Effector CD8-positive, alpha-beta T cell (primary cell): ENCODE measurements at regions not wholly inside any gene's neighbourhood (a gene's known extent, or its start where the extent isn't known, plus 50 kb on each side); places are given as distances from the start of the nearest gene placed in this dataset.
A peak's percentile ranks its signal among the peaks of the same experiment; 100 is the strongest.

ENCODE experiments used
- DNase-seq: peaks from one replicate; lab custom pipeline; 2025; lab: John Stamatoyannopoulos, UW

DNA sequence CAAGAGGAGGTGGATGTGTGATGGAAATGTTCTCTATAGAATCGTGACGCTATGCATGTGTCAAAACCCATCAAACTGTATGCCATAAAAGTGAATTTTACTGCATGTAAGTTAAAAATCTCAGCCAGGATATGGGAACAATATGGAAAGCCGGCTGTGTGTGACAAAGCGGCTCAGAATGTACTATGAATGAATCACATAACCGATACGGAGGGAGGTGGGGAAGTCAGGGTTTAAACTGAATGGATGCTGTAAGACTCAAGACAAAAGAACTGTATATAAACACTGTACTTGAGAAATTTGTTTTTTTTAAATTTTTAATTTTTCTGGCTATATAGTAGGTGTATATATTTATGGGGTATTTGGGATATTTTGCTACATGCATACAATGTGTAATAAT is 111.6 kb upstream of the PDE4B start:
- no peak for DNase-seq

DNA sequence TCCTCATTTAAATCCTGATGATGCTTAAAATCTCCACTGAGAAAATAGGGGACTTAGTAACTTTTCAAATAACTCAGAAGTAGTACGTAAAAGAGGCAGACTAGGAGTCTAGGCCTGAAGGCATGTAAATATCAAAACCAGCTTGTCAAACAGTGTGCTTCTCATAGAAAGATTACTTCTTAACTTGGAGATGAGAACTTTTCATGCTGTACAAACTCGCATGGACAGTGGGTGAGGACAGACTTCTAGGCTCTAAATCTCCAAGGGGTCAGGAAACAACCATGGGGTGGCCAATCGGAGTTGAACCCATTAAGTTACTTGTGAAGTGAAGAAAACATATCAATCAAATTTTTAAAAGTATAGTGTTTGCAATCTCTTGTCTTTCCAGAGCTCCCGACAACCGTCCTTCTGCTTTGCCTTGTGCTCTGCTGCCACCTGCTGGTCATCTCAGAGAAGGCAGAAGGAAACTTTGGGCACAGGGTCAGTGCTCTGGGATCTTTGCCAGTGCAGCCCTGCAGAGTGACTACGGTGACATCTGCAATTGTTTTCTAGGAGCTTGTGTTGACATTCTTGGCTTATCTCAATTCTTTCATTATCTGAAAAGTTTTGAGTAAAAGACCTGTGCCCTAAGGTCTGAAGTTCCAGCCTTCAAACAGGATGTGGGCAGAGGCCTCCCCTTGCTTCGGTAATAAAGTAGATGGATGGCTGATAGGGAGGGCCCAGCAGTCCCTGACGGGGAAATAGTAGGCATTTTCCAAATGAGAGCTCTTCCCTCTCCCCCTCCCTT is 105.1 kb upstream of the PDE4B start:
- peak; percentile 71 for DNase-seq

GRCh38 chr1:65688215-65688566 is 104.5 kb upstream of the PDE4B start:
- no peak for DNase-seq

DNA sequence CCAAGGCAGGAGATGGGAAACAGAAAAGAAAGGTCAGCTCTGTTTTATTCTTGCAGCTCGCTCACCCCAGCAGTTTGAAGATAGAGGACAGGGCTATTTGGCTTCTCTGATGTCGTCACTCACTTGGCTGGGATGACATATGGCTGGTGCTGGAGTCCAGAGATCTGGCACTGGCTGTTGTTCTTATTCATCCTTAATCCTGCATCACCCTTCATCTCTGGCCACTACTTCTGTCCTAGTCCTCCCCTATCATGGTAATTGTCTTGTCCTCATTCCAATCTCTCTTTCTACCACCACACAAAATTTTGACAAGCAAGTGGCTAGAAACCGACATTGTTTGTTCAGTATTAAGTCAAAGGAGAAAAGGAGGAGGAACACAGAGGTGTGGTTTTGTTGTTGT is 103.8 kb upstream of the PDE4B start:
- DNase-seq = no peak

DNA sequence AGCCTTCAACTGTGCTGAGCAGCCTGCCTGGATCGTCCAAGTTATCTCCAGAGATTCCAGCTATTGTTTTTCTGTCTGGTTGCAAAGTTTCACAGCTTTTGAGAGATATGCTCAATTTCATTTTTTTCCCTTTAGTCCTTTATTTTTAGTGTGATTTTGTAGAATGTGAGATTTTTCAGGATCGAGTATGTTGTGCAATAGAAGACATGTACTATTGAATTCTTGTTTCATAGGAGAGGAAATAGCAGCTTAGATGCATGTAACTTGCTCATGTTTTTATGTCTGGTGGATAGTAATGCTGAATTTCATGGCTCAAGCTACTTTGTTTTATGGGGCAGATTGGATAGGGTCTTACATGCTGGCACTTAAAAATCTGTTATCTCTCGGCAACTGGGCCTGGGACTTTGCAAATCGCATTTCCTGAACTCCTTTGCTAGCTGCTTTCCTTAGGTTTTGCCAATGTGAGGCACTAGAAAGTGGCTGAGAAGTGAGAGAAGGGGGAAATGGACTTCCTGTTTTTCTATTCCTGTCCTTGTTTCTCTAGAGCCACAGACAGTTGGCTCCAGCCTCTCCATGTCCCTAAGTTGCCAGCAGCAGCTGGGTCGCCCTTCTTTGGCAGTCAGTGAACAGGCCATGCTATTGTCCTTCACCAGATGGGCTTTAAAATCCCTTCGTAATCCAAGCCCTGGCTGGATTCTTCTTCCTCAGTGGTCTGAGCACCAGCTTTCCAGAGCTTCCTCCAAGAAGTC is 101.4 kb upstream of the PDE4B start:
- DNase-seq = no peak

DNA sequence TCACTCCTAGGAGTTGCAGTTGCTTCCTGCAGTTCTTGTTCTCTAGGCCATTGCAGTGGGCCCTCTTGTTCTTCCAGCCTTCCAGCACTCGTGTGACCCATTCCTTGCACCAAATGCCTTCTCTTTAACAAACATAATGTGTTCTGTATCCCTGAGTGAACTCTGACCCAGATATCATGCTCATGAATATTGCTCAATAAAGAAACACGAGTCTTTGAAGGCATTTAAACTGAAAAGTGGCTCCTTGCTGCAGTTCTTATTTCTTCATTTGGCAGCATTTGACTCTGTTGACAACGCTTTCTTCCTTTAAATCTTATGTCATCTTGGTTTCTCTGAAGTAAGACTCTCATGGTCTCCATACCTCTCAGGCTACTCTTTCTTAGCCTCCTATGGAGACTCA is 100.7 kb upstream of the PDE4B start:
- no peak for DNase-seq

DNA sequence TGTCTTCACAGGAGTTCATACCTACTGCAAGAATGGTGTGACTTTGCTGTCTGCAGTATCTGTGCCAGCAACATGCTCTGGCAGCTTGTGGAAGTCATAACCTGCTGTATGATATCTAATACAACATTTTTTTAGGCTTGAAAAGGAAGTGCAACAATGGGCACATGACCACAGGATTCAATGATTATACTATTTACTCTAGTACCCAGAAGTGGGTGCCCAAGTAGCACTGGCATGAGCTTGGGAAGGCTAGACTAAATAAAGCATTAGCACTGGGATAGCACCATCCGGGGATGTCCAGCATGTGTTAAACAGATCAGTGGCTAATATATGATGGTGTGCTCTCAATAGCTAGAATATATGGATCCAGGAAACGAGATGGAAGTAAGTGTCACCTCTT is 98.6 kb upstream of the PDE4B start:
- DNase-seq = no peak

DNA sequence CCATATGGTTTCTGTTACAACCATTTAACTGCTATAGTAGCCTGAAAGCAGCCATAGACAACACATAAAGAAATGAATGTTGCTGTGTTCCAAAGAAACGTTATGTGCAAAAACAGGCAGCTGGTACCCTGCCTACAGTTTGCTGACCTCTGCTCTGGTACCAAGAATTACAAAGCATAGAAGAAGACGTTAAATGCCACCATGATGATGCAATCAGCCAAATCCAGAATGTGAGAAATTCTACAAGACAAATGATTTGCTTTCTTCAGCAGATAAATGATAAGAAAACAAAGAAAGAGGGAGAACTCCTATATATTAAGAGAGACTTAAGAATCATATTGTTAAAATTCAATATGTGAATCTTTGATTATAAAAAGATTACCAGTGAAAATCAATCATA is 97.8 kb upstream of the PDE4B start:
- DNase-seq = no peak

DNA sequence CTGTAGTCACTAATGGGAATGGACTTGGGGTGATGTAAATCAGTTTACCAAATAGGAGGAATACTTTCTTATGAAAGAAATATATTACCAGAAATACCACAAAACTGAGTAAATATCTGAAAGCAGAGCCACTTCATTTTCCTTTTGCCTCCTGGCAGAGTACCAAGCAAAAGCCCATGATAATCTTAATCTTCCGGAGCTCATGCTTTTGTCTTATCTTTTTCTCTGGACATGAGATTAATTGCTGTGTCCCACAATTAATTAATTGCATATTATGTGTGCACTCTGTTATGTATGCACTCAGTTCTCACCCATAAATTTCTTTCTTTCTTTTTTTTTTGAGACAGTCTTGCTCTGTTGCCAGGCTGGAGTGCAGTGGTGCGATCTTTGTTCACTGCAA is 94.1 kb upstream of the PDE4B start:
- no peak for DNase-seq

DNA sequence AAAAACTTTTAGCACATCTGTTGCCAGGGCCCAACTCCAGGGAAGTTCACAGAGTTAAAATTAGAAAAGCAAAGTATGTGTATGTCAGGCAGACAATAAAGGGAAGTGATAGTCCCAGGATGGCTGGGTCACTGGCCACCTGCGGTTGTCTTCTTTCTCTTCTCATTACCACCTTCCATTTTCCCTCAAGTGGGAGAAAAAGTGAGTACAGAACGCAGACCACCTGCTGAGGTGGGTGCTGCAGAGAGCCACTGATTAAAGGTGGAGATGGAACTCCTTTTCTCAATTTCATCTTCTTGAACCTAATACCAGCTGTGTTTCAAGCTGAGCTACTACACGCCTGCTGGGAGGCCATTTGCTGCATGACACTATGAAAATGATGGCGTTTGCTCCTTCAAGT is 88.8 kb upstream of the PDE4B start:
- DNase-seq = no peak

DNA sequence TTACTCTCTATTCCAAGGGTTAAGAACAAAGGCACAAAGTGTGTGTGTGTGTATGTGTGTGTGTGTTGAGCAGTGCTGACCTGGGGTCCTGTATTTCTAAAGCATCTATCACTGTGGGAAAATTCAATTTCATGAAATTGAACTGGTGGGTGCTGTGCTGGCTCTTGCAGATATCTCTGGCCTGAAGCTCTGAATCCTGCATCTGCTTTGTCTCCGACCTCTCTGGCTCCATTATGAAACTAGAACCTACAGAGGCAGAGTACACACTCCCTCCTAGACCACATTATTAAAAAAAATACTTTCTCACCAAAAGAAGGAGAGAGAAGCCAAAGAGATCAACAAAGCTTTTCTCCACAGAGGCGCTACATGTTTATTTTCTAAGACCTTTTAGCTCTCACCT is 88.4 kb upstream of the PDE4B start:
- DNase-seq = no peak

DNA sequence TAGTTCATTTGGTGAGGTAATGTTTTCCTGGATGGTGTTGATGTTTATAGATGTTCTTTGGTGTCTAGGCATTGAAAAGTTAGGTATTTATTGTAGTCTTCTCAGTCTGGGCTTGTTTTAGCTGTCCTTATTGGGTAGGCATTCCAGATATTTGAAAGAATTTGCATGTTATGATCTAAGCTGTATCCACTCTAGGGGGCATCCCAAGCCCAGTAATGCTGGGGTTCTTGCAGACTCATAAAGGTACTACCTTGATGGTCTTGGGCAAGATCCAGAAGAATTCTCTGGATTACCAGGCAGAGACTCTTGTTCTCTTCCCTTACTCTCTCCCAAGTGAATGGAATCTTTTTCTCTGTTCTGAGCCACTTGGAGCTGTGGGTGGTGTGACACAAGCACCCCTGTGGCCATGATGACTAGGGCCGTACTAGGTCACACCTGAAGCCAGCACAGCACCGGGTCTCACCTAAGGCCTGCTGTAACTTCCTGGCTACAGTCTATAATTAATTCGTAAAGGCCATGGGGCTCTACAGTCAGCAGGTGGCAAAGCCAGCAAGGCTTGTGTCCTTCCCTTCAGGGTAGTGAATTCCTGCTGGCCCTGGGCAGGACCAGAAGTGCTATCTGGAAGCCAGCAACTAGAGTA is 74.8 kb upstream of the PDE4B start:
- no peak for DNase-seq

DNA sequence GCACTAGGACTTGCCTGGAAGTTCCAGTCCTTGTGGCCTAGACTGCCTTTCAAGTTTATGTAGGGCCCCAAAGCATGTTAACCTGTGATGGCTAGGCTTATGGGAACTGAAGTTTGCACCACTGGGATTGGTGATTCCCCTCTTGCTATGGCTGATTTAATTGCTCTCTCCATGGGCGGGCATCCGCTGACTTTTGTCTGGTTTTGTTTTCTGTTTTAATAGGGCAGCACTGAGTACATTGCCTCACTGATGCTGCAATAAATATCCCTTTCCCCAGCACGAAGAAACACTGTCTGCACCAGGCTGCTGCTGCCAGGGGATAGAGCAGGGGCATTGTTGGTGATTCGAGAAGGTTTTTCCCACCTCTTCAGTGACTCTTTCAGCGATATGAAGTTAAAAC is 73.3 kb upstream of the PDE4B start:
- no peak for DNase-seq

DNA sequence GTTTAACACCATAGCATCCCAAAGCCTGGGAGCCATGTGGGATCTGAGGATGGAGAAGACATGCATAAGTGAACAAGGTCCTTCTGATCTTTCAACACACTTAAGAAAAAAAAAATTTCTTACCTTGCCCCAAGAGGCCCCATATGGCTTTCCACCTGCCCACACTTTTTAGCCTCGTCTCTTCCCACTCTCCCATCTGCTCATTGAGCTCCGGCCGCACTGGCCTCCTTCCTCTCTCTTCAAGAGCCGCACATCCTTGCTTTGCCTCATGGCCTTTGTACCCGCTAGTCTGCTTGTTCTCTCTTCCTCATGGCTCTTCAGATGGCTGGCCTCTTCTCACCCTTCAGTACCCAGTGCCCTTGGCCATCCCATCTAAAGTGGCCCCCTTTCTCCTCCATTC is 70.2 kb upstream of the PDE4B start:
- DNase-seq = no peak

DNA sequence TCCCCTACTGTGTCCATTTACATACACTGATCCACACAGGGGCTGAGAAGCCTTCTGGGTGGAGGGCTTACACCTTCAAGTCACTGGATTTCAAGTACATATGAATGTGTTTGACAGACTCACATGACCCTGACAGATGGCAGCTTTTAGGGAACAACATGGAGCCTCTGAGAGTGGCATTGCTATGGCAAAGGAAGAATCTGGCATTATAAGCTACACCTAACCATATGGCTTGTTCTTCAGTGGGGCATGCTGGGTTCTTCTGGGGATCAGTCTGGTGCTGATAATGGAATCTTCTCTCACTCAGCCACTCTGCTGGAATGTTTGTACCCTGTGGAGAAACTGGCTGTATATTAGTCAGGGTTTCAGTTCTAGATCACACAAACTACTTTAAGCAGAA is 68.5 kb upstream of the PDE4B start:
- DNase-seq = no peak

GRCh38 chr1:65725064-65725463 is 67.6 kb upstream of the PDE4B start:
- no peak for DNase-seq

GRCh38 chr1:65728504-65728903 is 64.2 kb upstream of the PDE4B start:
- no peak for DNase-seq

- DNase-seq = no peak
Observed at GRCh38 chr1:65729259-65729658, 63.4 kb upstream of the PDE4B start.

DNA sequence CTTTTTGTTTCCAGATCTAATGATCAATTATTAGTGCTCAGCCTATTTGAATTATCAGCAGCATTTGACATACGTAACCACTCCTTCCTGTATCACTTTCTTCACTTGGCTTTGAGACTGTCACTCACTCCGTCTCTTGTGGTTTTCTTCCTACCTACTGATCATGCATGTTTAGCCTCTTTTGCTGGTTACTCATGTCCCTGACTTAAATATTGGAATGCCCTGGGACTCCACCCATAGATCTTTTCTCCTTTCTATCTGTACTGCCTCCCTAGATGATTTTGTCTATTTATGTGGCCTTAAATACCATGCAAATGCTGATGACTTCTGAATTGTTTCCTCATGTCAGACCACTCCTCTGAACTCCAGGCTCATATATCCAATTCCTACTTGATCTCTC is 57.7 kb upstream of the PDE4B start:
- DNase-seq = no peak

DNA sequence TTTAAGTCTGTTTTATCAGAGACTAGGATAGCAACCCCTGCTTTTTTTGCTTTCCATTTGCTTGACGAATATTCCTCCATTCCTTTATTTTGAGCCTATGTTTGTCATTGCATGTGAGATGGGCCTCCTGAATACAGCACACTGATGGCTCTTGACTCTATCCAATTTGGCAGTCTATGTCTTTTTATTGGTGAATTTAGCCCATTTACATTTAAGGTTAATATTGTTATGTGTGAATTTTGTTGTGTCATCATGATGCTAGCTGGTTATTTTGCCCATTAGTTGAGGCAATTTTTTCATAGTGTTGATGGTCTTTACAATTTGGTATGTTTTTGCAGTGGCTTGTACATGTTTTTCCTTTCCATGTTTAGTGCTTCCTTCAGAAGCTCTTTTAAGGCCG is 50.7 kb upstream of the PDE4B start:
- no peak for DNase-seq
